Smooth muscle cell (in vitro differentiated cells): ENCODE measurements at regions not wholly inside any gene's neighbourhood (a gene's known extent, or its start where the extent isn't known, plus 50 kb on each side); places are given as distances from the start of the nearest gene placed in this dataset.

Source experiments
- DNase-seq: peaks from one replicate; lab custom pipeline; 2025; ENCODE audit not compliant: unreplicated experiment; lab: John Stamatoyannopoulos, UW
- H2AFZ ChIP-seq: fragments of 200-600 bp; sonication (generic); 2 replicates; pipeline ENCODE4 v1.6.0; 2016; ENCODE audit warnings: antibody characterized with exemption, low read depth, mild to moderate bottlenecking
- H3F3A ChIP-seq: fragments of 200-600 bp; sonication (generic); 2 replicates; pipeline ENCODE4 v1.6.0; 2017; ENCODE audit warnings: antibody characterized with exemption, low read depth
- H3K27ac ChIP-seq: fragments of 200-600 bp; sonication (generic); 2 replicates; pipeline ENCODE4 v1.5.1; 2016; ENCODE audit warnings: low read depth, mild to moderate bottlenecking
- H3K27me3 ChIP-seq: fragments of 200-600 bp; sonication (generic); 2 replicates; pipeline ENCODE4 v1.6.1; 2016; ENCODE audit warnings: low read depth, mild to moderate bottlenecking
- H3K36me3 ChIP-seq: fragments of 200-600 bp; sonication (generic); 2 replicates; pipeline ENCODE4 v1.5.1; 2016; ENCODE audit warnings: low read depth
- H3K4me1 ChIP-seq: fragments of 200-600 bp; sonication (generic); 2 replicates; pipeline ENCODE4 v1.5.1; 2016; ENCODE audit warnings: low read depth
- H3K4me2 ChIP-seq: fragments of 200-600 bp; sonication (generic); 2 replicates; pipeline ENCODE4 v1.6.0; 2016; ENCODE audit warnings: mild to moderate bottlenecking
- H3K4me3 ChIP-seq: fragments of 200-600 bp; sonication (generic); 2 replicates; pipeline ENCODE4 v1.5.1; 2016; ENCODE audit warnings: mild to moderate bottlenecking
- H3K79me2 ChIP-seq: fragments of 200-600 bp; sonication (generic); 2 replicates; pipeline ENCODE4 v1.6.0; 2016; ENCODE audit warnings: low read depth, mild to moderate bottlenecking
- H3K9ac ChIP-seq: fragments of 200-600 bp; sonication (generic); 2 replicates; pipeline ENCODE4 v1.6.0; 2016; ENCODE audit warnings: low read depth
- H3K9me3 ChIP-seq: fragments of 200-600 bp; sonication (generic); replicated peaks from 2 replicates; pipeline ENCODE4 v1.5.1; 2016; ENCODE audit warnings: low read depth
- H4K20me1 ChIP-seq: fragments of 200-600 bp; sonication (generic); 2 replicates; pipeline ENCODE4 v1.6.0; 2016; ENCODE audit warnings: low read depth
- WGBS: methylation state at CpG from one replicate; pipeline ENCODE4 v1.1.7; 2016; ENCODE audit warnings: low lambda C conversion rate; 5-methylcytosine and 5-hydroxymethylcytosine counted together
- TF ChIP-seq, protein P1 (sequence below): fragments of 200-600 bp; sonication (generic); IDR thresholded peaks from 2 replicates; pipeline ENCODE4 v1.5.1; 2017; ENCODE audit warnings: borderline replicate concordance, mild to moderate bottlenecking, antibody characterized with exemption; ENCODE audit not compliant: insufficient read depth, poor library complexity, severe bottlenecking

DNA sequence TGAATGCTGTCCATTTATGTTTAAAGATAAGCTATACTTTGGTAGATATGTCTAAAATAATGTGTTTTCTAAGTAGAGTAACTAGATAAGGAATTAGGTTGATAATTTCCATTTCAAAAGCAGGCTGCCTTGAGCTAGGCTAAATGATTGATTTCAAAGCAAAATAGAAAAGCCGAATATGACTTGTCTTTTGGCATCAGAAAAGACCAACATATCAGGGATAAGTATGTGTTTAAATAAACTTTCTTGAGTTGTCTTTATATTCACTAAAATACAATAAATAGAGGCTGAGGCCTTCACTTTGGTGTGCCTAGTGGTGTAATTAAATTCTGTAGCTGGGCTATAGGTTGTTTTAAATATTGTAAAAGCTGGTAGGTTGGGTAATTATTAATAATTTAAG lies 569.0 kb downstream of the TAF11L14 start:
- Histone ChIP-seq H3K27ac (no peak overlapping the region), H3K9ac (no peak overlapping the region), H3K4me2 (no peak overlapping the region), H3K9me3 (no peaks in the 10 kb centered on the region), H3K4me3 (no peak overlapping the region), H3K4me1 (no peaks in the 10 kb centered on the region), H2AFZ (no peak overlapping the region), H3F3A (no peaks in the 10 kb centered on the region), H4K20me1 (no peaks in the 10 kb centered on the region), H3K79me2 (no peaks in the 10 kb centered on the region), H3K27me3 (no peaks in the 10 kb centered on the region), H3K36me3 (no peaks in the 10 kb centered on the region)
- WGBS = 100% methylated on average over 1 of the region's 1 CpG
- no peak for DNase-seq
- TF ChIP-seq, protein P1, sequence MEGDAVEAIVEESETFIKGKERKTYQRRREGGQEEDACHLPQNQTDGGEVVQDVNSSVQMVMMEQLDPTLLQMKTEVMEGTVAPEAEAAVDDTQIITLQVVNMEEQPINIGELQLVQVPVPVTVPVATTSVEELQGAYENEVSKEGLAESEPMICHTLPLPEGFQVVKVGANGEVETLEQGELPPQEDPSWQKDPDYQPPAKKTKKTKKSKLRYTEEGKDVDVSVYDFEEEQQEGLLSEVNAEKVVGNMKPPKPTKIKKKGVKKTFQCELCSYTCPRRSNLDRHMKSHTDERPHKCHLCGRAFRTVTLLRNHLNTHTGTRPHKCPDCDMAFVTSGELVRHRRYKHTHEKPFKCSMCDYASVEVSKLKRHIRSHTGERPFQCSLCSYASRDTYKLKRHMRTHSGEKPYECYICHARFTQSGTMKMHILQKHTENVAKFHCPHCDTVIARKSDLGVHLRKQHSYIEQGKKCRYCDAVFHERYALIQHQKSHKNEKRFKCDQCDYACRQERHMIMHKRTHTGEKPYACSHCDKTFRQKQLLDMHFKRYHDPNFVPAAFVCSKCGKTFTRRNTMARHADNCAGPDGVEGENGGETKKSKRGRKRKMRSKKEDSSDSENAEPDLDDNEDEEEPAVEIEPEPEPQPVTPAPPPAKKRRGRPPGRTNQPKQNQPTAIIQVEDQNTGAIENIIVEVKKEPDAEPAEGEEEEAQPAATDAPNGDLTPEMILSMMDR = no peak

GRCh38 chr5:18213666-18214065 lies 579.4 kb downstream of the TAF11L14 start:
- Histone ChIP-seq H3K4me2 (no peak overlapping the region), H3K4me3 (no peak overlapping the region), H3K4me1 (no peaks in the 10 kb centered on the region), H3K27ac (no peak overlapping the region), H3K9ac (no peak overlapping the region), H4K20me1 (no peaks in the 10 kb centered on the region), H3F3A (no peaks in the 10 kb centered on the region), H2AFZ (no peak overlapping the region), H3K27me3 (no peaks in the 10 kb centered on the region), H3K36me3 (no peaks in the 10 kb centered on the region), H3K79me2 (no peaks in the 10 kb centered on the region), H3K9me3 (no peaks in the 10 kb centered on the region)
- WGBS = 80% methylated on average over 4 of the region's 4 CpGs
- no peak for DNase-seq
- TF ChIP-seq, protein P1 = no peak

- Histone ChIP-seq H3K4me3 (no peak overlapping the region), H4K20me1 (no peaks in the 10 kb centered on the region), H3K27ac (no peak overlapping the region), H3K36me3 (no peaks in the 10 kb centered on the region), H3K79me2 (no peaks in the 10 kb centered on the region), H3K4me1 (no peaks in the 10 kb centered on the region), H3K9me3 (no peaks in the 10 kb centered on the region), H2AFZ (no peak overlapping the region), H3K27me3 (no peaks in the 10 kb centered on the region), H3K4me2 (no peak overlapping the region), H3K9ac (no peak overlapping the region), H3F3A (no peaks in the 10 kb centered on the region)
- 61% methylated on average over 1 of the region's 1 CpG for WGBS
- TF ChIP-seq, protein P1 = no peak
- no peak for DNase-seq
Measured at GRCh38 chr5:18216016-18216415, 581.8 kb downstream of the TAF11L14 start.

GRCh38 chr5:18216729-18217128 lies 582.5 kb downstream of the TAF11L14 start:
- H2AFZ ChIP-seq = no peak overlapping the region

More at GRCh38 chr5:18216729-18217128, 582.5 kb downstream of the TAF11L14 start:
- Histone ChIP-seq H3F3A (no peaks in the 10 kb centered on the region), H3K27me3 (no peaks in the 10 kb centered on the region), H4K20me1 (no peaks in the 10 kb centered on the region), H3K4me2 (no peak overlapping the region), H3K79me2 (no peaks in the 10 kb centered on the region), H3K27ac (no peak overlapping the region), H3K4me3 (no peak overlapping the region), H3K4me1 (no peaks in the 10 kb centered on the region), H3K9me3 (no peaks in the 10 kb centered on the region), H3K9ac (no peak overlapping the region), H3K36me3 (no peaks in the 10 kb centered on the region)
- 80% methylated on average over 3 of the region's 3 CpGs for WGBS
- TF ChIP-seq, protein P1 = no peak
- no peak for DNase-seq
